Medulla oblongata (tissue), 1 donor: ENCODE measurements at regions not wholly inside any gene's neighbourhood (a gene's known extent, or its start where the extent isn't known, plus 50 kb on each side); places are given as distances from the start of the nearest gene placed in this dataset.

Source experiments
- DNase-seq: peaks from one replicate; pipeline ENCODE4 v3.0.0-alpha.2; 2015; ENCODE audit errors: extremely low spot score

GRCh38 chr11:79807506-79807905, 366.7 kb upstream of the TENM4 start:
- no peak for DNase-seq

- DNase-seq, result no peak
Observed at GRCh38 chr11:79796704-79797103, 355.9 kb upstream of the TENM4 start.

- no peak for DNase-seq
Observed at GRCh38 chr11:79794484-79795393, 353.9 kb upstream of the TENM4 start.

GRCh38 chr11:79794057-79794456, 353.2 kb upstream of the TENM4 start:
- no peak for DNase-seq

- DNase-seq, result no peak
Observed at GRCh38 chr11:79786961-79787360, 346.1 kb upstream of the TENM4 start.

- DNase-seq, result no peak
Observed at GRCh38 chr11:79783833-79784232, 343.0 kb upstream of the TENM4 start.

GRCh38 chr11:79768343-79768742, 327.5 kb upstream of the TENM4 start:
- DNase-seq, result no peak

GRCh38 chr11:79762279-79762921, 321.6 kb upstream of the TENM4 start:
- DNase-seq, result peak; percentile 28

- no peak for DNase-seq
Observed at GRCh38 chr11:79758325-79758724, 317.5 kb upstream of the TENM4 start.

GRCh38 chr11:79747406-79747805, 306.6 kb upstream of the TENM4 start:
- no peak for DNase-seq

GRCh38 chr11:79744941-79745340, 304.1 kb upstream of the TENM4 start:
- no peak for DNase-seq

GRCh38 chr11:79742176-79742575, 301.3 kb upstream of the TENM4 start:
- no peak for DNase-seq

GRCh38 chr11:79739591-79739990, 298.8 kb upstream of the TENM4 start:
- DNase-seq, result no peak

- DNase-seq, result no peak
Observed at GRCh38 chr11:79727221-79727620, 286.4 kb upstream of the TENM4 start.

GRCh38 chr11:79720115-79720514, 279.3 kb upstream of the TENM4 start:
- DNase-seq, result no peak

- peak; percentile 6 for DNase-seq
Observed at GRCh38 chr11:79708319-79708932, 267.6 kb upstream of the TENM4 start.

- DNase-seq, result no peak
Observed at GRCh38 chr11:79705648-79706047, 264.8 kb upstream of the TENM4 start.

GRCh38 chr11:79702303-79702702, 261.5 kb upstream of the TENM4 start:
- DNase-seq, result no peak

- DNase-seq, result no peak
Observed at GRCh38 chr11:79699246-79699645, 258.4 kb upstream of the TENM4 start.

- no peak for DNase-seq
Observed at GRCh38 chr11:79697905-79698304, 257.1 kb upstream of the TENM4 start.

GRCh38 chr11:79694368-79694767, 253.5 kb upstream of the TENM4 start:
- no peak for DNase-seq

- no peak for DNase-seq
Observed at GRCh38 chr11:79691445-79691844, 250.6 kb upstream of the TENM4 start.
